Hippocampal formation (tissue), 2 donors: ENCODE measurements at regions not wholly inside any gene's neighbourhood (a gene's known extent, or its start where the extent isn't known, plus 50 kb on each side); places are given as distances from the start of the nearest gene placed in this dataset.
"Not testable (repeated sequence)": the region's sequence is repeated elsewhere in the genome, so short reads cannot be mapped to it uniquely, and the experiment has no call there.

Experiments
- DNase-seq, 2 donors: peaks; one replicate each; lab custom pipeline; 2025; lab: John Stamatoyannopoulos, UW

- no peak for DNase-seq
Measured at GRCh38 chr3:27629366-27629765, 92.8 kb downstream of the EOMES start.

- DNase-seq, result no peak
Measured at GRCh38 chr3:27628026-27628750, 93.9 kb downstream of the EOMES start.

DNA sequence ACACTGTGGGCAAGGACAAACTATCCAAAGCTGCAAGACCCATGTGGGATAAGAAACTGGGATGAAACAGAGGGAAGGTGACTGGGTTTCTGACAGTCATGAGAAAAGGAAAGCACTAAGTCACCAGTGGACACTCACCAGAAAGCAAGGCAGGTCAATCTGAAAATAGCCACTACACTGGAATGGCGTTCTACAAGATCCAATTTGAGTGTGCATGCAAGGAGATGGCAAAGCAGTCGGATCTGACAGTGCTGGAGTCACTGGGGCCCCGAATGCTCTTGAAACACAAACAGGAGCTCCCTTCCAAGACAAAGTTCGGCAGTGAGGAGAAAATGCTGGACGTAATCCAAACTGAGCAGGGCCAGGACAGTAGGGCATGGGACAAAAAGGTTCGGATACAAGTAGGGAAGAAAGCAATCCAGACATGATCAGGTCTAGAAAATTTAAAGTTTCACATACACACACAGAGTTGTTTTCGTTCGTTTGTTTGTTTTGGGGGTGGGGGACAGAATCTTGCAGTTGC is 95.5 kb downstream of the EOMES start:
- DNase-seq, result no peak

DNA sequence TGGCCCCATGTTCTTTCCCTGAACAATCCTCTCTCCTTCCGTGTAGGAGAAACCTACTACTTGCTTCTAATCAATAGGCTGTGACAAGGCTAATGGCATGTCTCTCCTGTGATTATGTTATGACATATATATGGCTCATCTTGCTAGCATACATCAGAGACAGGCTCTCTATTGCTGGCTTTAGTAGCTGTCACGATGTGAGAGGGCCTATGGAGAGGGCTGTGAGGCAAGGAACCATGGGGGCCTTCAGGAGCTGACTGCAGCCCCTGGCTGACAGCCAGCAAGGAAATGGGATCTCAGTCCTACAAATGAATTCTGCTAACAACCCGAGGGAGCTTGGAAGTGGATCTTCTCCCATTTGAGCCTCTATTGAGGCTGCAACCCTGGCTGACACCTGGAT is 96.3 kb downstream of the EOMES start:
- no peak for DNase-seq

GRCh38 chr3:27623085-27623753 is 98.9 kb downstream of the EOMES start:
- no peak for DNase-seq

DNA sequence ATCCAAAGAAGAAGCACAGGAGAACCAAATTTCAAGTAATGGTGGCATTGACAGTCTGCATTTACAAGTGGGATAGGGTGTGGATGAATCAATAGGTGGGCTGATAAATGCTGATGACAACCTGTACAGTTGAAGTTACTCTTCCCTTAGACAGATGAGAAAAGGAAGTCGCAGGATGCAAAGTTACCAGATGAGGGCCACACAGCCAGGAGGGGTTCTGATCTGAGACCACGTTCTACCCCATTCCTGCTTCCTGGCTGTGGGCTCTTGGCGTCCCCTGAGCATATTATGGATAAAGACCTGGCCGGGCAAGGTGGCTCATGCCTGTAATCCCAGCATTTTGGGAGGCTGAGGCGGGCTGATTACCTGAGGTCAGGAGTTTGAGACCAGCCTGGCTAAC is 104.6 kb downstream of the EOMES start:
- DNase-seq, result no peak

- no peak for DNase-seq
Measured at GRCh38 chr3:27616031-27616430, 106.1 kb downstream of the EOMES start.

DNA sequence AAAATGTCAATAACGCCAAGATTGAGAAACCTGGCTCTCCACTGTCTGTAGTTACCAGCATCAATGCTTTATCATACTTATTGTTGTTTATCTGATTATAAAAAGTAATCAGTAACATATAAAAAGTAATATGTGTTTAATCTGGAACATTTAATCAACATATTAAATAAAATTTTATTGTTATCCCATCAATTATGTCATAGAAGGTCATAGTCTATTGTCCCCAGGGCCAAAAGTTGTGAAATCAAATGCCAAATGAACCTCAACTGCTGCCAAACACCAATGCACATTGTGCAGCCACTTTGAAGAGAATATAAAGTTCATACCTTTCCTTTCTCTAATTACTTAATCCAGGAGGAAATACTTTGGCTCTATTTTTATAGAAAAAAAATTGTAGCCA is 106.6 kb downstream of the EOMES start:
- no peak for DNase-seq

DNA sequence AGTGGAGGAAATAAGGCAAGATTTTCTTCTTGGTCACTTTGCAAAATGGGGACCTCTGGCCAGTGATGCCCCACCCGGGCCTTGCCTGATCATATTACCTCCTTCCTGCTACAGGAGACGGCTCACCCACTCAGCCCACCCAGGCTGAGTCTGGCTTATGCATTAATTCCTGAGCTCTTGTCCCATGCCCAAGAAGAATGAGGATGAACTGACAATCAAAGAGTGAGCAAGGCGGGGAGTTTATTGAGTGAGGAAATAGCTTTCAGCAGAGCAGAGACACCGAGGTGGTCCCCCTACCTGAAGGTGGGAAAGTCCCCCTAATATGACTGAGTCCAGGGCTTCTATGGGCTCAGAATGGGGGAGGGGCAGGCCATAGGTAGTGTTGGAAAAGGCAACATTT is 107.5 kb downstream of the EOMES start:
- DNase-seq, result no peak

- DNase-seq, result no peak
Measured at GRCh38 chr3:27613846-27614500, 108.2 kb downstream of the EOMES start.

- DNase-seq, result no peak
Measured at GRCh38 chr3:27610800-27611525, 111.2 kb downstream of the EOMES start.

DNA sequence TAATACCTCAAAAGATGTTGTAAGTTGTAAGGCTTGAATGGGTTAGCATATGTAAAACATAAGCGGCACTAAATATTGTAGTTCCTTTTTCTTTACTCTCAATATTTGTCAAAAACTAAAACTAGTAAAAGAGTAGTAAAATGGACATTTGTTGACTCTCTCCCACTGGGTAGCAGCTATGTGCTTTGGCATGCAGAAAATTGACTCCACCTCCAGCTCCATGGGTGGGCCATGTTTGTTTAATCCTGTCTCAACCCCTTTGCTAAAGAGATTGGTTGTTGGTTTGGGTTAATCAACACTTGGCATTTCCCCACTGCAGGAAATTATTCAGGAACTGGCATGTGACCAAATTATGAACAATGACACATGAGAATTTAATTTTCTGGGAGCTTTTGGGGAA is 114.8 kb downstream of the EOMES start:
- DNase-seq, result no peak

DNA sequence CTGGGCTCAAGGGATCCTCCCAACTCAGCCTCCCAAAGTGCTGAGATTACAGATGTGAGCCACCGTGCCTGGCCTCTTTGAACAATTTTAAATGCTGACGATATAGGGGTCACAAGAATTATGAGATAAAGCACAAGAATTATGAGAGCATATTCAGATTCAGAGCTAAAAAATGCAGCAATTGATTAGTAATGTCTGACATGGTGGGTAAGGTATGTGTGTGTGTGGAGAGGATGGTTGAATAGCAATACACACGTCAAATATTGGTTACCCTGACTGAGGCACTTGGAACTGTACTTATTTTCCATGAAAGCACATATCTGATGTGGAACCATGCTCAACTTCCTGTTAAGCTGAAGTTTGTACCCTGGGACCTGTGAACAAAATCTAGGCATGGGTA is 115.6 kb downstream of the EOMES start:
- DNase-seq, result no peak

DNA sequence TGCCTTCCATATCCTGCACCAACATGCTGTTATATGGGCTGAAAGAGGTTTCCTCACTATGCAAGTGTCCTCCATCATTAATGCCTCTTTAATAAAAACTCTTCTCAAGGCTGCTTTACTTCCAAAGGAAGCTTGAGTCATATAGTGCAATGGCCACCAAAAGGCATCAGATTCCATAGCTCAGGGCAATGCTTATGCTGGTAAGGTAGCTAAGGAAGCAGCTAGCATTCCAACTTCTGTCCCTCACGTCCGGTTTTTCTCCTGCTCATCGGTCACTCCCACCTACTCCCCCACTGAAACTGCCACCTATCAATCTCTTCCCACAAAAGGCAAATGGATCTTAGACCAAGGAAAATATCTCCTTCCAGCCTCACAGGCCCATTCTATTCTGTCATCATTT is 117.1 kb upstream of the SLC4A7 start:
- not testable (repeated sequence) for DNase-seq

DNA sequence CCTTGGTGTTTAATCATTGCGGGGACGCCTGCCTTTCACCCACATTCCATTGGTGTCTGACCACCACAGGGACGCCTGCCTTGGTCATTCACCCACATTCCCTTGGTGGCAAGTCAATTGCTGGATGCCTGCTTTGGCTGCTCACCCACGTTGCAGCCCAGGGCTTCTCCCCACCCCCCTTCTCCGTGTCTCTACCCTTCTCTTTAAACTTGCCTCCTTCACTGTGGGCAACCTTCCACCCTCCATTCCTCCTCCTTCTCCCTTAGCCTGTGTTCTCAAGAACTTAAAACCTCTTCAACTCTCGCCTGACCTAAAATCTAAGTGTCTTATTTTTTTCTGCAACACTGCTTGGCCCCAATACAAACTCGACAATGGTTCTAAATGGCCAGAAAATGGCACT is 115.6 kb upstream of the SLC4A7 start:
- DNase-seq, result not testable (repeated sequence)

GRCh38 chr3:27596921-27597320 is 112.7 kb upstream of the SLC4A7 start:
- DNase-seq, result no peak

- no peak for DNase-seq
Measured at GRCh38 chr3:27596334-27596841, 112.2 kb upstream of the SLC4A7 start.

- DNase-seq, result no peak
Measured at GRCh38 chr3:27594096-27594690, 110.0 kb upstream of the SLC4A7 start.

DNA sequence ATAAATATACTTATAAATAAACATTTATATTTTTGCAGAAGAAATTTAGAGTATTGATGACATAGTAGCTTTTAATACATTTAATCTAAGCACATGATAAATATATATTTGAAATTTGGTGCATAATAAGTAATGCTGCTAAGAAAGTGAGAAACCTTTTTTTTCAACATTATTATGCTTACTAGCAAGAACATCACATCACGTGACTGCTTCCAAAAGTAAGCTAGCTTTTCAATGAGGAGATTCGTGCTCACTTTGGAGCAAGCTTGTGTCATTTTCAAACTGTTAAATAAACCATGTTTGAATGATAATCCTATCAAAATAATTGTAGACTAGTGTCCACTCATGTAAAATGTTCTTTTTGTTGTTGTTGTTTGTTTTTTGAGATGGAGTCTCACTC is 109.0 kb upstream of the SLC4A7 start:
- DNase-seq, result no peak

DNA sequence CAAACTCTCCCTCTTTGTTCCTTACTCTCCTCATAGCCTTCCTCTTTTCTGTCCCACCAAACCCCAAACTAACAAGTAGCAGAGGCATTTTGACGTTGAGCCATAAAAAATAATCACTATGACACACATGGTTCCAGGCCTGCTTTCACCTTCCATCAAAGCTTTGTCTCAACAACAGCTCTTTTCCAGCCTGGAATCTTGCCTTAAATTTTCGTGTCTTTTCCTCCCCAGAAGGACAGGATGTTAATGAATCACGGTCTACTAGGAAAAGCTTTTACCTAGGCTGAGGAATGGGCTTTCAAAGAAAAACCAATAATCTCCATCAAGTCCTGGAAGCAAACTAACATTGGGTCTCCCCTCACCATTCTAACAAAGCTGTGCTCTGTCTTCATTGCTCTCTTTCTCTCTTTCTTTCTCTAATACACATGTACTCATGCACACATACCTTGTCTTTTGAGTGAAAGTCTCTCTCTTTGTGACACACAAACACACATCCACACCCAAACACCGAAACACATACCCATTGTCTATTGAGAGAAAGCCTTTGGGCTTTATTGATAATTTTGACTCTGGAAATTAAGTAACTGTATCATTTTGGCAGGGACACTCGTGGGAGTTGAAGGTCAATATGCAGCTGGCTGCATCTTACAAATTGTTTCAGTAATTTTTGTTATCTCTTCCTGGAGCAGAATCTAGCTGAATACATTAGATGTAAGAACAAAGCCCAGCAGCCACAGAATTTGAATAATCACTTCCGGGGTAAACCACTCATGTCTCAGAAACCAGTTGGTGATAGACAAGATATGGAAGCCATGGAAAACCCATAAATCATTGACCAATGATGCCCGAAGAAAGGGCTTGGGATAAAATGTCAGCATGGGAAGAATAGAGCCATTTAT is 107.4 kb upstream of the SLC4A7 start:
- no peak for DNase-seq
